SU-DHL-6 (cell line): ENCODE measurements at regions not wholly inside any gene's neighbourhood (a gene's known extent, or its start where the extent isn't known, plus 50 kb on each side); places are given as distances from the start of the nearest gene placed in this dataset.

ENCODE experiments used
- CTCF ChIP-seq: fragments of 200-600 bp; sonication (generic); IDR thresholded peaks from one replicate; pipeline ENCODE4 v1.5.1; 2017; ENCODE audit warnings: antibody characterized with exemption, mild to moderate bottlenecking, low read length, moderate library complexity; ENCODE audit not compliant: insufficient read depth, poor library complexity, severe bottlenecking
- EZH2phosphoT487 ChIP-seq: fragments of 200-600 bp; sonication (generic), shearing (Covaris generic); conservative IDR thresholded peaks from 2 replicates; pipeline ENCODE4 v1.6.1; 2018; ENCODE audit warnings: mild to moderate bottlenecking, antibody characterized with exemption, low read length, moderate library complexity, mixed read lengths

GRCh38 chr3:180808823-180809575, 103.5 kb upstream of the FXR1 start:
- no peak for TF ChIP-seq CTCF
- no peak for TF ChIP-seq EZH2phosphoT487
